SH-SY5Y (cell line): ENCODE measurements at regions not wholly inside any gene's neighbourhood (a gene's known extent, or its start where the extent isn't known, plus 50 kb on each side); places are given as distances from the start of the nearest gene placed in this dataset.

Experiments
- GATA2 ChIP-seq: IDR thresholded peaks from 2 replicates; pipeline ENCODE4 v1.6.1; 2011; ENCODE audit warnings: mild to moderate bottlenecking, low read depth, low read length
- GATA3 ChIP-seq: IDR thresholded peaks from 2 replicates; pipeline ENCODE4 v1.6.1; 2011; ENCODE audit warnings: low read depth, mild to moderate bottlenecking, low read length, moderate library complexity

GRCh38 chr3:23111286-23111685 is 91.8 kb upstream of the UBE2E2 start:
- TF ChIP-seq GATA2 (no peak), GATA3 (no peak)

- TF ChIP-seq GATA2 (no peak), GATA3 (no peak)
These were observed 91.3 kb upstream of the UBE2E2 start for GRCh38 chr3:23111797-23112196.

- TF ChIP-seq GATA3 (no peak), GATA2 (no peak)
These were observed 90.6 kb upstream of the UBE2E2 start for GRCh38 chr3:23112491-23112890.

GRCh38 chr3:23113455-23114171 is 89.5 kb upstream of the UBE2E2 start:
- TF ChIP-seq GATA3 (no peak), GATA2 (no peak)

GRCh38 chr3:23114432-23114831 is 88.7 kb upstream of the UBE2E2 start:
- TF ChIP-seq GATA2 (no peak), GATA3 (no peak)

- TF ChIP-seq GATA3 (no peak), GATA2 (no peak)
These were observed 87.8 kb upstream of the UBE2E2 start for GRCh38 chr3:23115171-23115877.

GRCh38 chr3:23116081-23116837 is 86.9 kb upstream of the UBE2E2 start:
- TF ChIP-seq GATA2 (no peak), GATA3 (no peak)

GRCh38 chr3:23117856-23118255 is 85.3 kb upstream of the UBE2E2 start:
- TF ChIP-seq GATA3 (no peak), GATA2 (no peak)

GRCh38 chr3:23127196-23127595 is 75.9 kb upstream of the UBE2E2 start:
- no peak for TF ChIP-seq GATA2
- TF ChIP-seq GATA3, result no peak

GRCh38 chr3:23128655-23129054 is 74.5 kb upstream of the UBE2E2 start:
- TF ChIP-seq GATA2 (no peak), GATA3 (no peak)

GRCh38 chr3:23129117-23129516 is 74.0 kb upstream of the UBE2E2 start:
- TF ChIP-seq GATA2 (no peak), GATA3 (no peak)

GRCh38 chr3:23129817-23130216 is 73.3 kb upstream of the UBE2E2 start:
- TF ChIP-seq GATA3 (no peak), GATA2 (no peak)

- no peak for TF ChIP-seq GATA3
- TF ChIP-seq GATA2, result no peak
These were observed 72.7 kb upstream of the UBE2E2 start for GRCh38 chr3:23130406-23130805.

GRCh38 chr3:23135026-23135785 is 67.9 kb upstream of the UBE2E2 start:
- TF ChIP-seq GATA2 (no peak), GATA3 (no peak)

- TF ChIP-seq GATA2 (no peak), GATA3 (no peak)
These were observed 67.1 kb upstream of the UBE2E2 start for GRCh38 chr3:23136054-23136453.

GRCh38 chr3:23146163-23146562 is 57.0 kb upstream of the UBE2E2 start:
- TF ChIP-seq GATA3 (no peak), GATA2 (no peak)
